GM21526 (cell line): ENCODE measurements at regions not wholly inside any gene's neighbourhood (a gene's known extent, or its start where the extent isn't known, plus 50 kb on each side); places are given as distances from the start of the nearest gene placed in this dataset.
"Not testable (repeated sequence)": the region's sequence is repeated elsewhere in the genome, so short reads cannot be mapped to it uniquely, and the experiment has no call there.

ENCODE experiments used
- ATAC-seq: cut with Tn5 transposase; IDR thresholded peaks from one replicate; pipeline ENCODE4 v1.9.1; 2021; ENCODE audit warnings: moderate library complexity; ENCODE audit not compliant: unreplicated experiment, low FRiP score

DNA sequence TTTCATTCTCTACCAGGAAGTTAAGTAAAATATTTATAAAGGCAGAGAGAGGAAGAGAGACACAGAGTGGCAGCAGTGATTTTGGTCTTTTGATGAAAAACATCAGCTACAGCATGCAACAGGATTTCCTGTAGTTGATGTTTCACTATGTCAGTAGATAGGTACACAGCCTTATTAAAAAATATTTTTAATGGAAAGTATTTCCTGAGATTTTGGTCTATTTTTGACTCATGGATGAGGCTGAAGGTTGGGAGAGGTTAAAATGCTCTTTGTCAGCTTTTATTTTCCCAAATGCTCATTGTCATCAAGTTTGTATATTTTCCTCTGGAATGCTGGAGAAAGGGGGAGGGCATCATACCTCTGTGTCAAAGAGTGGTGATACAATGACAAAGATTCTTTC lies 1112.5 kb downstream of the CBLN2 start:
- ATAC-seq, result no peak

DNA sequence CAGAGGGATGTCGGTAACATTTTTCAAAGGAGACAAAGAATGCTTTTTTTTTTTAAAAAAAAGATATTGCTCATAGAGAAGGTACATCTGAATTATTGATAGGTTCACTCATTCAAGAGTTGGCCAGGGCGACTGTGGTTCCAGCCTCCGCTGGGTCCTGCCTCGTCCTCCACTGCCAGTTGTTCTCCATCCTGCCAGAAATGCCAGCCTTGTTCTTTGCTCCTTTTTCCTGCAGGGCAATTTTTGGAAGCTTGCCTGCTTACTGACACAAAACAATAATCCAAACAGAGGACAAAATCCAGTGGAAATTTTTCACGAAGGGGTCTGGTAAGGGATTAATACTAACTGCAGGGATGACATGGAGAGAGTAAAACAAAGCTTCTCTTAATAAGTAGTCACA lies 1113.0 kb downstream of the CBLN2 start:
- no peak for ATAC-seq

DNA sequence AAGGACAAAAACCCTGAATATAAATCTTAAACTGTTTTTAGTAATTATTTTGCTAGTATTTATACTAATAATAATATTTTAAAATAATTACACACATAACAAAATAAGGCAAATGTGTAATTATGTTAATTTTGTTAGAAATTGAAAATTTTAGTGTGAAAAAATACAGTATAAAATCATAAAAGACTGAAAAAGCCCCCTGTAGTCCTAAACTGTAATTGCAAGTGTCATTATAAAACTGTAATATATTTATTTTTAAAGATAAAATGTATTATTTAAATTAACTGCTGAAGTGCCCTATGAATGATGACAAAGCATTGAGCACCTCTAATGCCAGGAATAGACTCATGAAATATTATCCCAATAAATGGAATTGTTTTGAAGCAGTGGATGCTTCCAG lies 1117.7 kb downstream of the CBLN2 start:
- no peak for ATAC-seq

DNA sequence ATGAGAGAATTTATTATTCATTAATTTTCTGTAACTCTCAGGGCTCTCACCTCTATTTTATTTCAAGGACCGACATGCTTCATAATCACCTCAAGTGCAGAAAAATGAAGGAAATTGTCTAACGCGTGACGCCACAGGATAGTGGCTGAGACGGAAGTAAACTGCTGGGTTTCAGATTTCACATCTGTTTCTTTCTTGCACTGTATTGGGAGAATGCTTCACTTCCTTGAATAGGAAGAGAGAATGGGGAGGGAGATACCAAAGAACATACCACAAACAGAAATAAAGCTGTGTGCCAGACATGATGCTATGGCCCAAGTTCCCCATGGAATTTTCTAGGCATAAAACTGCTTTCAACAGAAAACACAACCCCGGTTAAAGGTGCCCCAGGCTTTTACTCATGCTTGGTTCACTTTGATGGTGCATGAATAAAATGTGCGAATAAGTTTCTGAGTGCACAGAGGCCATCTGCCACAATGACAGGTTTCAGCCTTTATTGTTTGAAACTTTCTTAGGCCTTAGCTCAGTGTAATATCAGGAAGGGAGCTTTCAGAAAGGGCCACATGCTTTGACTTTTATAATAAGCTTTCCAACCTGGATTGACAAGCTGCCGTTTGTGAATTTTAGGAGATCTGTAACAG lies 1116.4 kb downstream of the SOCS6 start:
- ATAC-seq, result no peak

DNA sequence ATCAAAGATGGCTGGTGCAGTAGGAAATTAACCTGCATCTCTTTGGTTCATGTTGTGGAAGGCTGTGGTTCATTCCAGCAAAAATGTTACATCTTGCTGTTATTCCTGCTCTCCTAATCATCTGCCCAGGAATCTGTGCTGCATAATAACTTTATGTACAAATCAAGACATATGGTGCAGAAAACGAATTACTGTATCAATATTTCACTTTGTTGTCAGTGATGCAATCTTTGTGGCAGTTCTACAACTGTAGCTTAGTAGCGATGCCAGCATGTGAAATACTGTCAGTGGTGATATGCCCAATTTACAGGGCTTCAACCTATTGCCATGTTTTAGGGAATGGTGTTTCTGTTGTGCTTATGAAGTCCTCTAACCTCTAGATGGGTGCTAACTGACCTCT lies 1114.7 kb downstream of the SOCS6 start:
- no peak for ATAC-seq

DNA sequence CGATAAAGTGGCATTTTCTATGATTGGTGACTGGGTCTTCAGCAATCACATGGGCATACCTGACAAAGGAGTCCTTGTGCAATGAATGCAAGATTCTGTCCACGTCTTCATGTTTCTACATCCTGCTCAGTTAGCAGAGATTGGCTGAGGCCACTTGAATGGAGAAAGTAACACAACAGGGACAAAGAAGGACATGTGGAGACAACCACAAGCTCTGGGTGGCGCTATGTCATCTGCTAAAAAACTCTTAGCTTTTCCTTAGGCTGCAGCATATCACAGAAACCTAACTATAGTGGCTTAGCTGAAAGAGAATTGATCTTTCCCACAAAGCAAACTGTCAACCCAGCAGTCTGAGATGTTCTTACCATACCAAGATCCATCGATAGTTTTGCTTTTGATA lies 1109.7 kb downstream of the SOCS6 start:
- no peak for ATAC-seq

DNA sequence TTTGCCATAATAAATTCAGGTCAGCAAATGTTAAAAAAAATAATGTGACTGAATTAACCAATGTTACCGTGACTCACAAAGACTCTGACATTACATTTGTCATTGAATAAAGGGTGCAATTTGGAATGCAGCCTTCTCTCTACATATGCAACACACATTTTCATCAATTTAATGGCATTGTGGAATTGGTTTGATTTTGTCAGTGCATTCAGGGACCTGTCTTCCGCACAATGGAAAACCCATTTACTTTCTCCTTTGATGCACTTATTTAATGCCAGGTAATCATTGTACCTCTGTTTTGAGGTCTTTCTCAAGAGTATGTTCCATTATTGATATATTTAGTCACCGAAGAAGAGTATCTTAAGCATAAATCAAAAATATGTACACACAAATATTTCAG lies 1099.3 kb downstream of the SOCS6 start:
- no peak for ATAC-seq

DNA sequence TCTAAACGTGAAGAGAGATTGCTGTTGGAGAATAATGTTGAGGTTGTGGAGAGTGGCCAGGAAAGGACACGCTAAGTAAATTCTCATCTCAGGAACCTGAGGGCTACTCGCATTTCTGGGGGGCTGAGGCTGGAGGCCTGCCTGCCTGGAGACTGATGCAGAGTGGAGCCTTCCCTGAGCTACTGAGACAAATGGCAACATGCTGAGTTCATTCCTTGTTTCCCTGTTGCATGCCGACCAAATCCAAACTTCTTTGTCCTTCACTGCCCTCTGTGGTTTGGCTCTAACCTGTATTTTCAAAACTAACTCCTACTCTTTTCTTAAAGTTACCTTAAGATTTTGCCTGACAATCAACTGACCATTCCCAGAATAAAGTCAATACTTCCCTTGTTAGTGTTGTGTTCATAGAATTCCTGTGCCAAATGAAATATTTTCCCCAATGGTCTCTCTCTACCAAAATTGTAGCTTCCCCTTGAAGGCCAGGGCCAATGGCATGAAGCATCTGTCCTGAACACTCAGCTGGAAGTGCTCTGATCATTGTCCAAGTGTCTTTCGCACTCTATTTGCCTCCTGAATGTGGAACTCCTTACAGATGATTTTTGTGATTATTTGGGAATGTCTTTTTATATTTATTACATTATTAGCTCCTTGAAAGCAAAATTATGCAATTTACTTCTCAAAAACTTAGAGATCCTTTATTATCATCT lies 1085.6 kb downstream of the SOCS6 start:
- ATAC-seq, result no peak

DNA sequence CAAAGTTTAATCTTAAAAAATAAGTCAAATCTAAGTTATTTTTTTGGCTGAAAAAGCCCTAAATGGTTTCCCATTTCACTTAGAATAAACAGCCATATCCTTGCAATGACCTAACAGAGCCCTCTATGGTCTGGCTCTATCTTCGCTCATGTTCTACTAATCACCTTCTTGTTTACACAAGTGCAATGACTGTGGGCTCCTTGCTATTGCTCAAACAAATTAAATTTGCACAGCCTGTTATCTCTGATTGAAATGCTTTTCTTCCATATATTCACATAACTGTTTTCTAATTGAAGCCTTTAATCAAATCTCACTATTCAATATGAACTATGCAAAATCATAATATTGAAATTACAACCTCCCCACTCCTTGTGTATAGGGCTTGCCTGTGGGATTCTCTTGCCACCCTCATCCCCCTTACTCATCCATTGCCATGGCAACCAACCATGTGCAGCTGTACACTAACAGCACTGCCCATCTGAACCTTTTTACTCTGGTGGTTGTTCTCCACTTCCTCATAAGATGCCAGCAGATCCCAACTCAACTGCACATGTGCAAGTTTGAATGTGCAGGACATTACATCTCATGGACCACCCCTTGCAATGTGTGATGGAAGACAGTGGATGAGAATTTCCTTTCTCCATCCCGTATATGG lies 1083.2 kb downstream of the SOCS6 start:
- ATAC-seq, result no peak

DNA sequence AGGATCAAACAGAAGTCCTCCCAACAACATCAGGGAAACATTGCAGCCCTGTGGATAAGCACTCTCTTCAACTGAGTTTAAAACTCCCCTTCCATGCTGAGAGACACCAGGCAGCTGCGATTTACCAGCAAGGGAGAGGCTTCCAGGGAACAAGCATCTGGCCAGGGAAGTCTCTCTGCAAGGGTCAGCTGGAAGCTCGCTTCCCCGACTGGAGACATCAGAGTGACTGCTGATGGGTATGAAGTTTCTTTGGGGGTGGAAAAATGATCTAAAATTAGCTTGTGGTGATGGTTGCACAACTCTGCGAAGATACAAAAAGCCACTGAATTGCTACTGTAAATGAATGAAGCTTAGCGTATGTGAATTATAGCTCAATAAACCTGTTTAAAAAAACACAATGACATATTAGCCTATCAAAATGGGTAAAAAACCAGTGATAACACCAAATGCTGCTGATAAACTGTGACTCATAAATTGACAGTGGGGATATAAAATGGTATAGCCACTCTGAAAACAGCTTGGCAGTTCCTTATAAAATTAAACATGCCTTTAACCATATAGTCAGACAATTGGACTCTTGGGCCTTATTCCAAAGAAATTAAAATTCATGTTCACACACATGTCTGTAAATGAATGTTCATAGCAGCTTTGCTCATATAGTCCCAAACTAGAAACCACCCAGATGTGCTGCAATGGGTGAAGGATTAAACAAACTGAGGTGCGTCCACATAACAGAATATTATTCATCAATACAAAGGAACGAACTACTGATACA lies 1082.0 kb downstream of the SOCS6 start:
- no peak for ATAC-seq

DNA sequence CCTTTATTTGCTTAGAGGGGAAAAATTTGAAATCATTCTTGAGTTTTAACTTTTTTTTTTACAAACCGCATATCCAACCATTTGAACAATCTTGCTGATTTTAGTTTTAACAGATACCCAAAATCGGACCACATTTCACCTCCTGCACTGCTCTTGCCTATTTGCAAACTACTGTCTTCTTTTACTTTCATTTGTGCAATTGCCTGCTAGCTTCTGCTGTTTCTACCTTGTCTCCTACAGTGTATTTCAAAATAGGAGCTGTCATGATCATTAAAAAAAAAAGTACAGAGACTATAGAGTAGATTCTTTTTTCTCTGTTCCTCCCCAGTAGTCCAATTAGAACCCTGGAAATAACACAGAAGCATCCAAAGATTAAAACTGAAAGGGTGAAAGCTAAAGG lies 1081.2 kb downstream of the SOCS6 start:
- no peak for ATAC-seq

DNA sequence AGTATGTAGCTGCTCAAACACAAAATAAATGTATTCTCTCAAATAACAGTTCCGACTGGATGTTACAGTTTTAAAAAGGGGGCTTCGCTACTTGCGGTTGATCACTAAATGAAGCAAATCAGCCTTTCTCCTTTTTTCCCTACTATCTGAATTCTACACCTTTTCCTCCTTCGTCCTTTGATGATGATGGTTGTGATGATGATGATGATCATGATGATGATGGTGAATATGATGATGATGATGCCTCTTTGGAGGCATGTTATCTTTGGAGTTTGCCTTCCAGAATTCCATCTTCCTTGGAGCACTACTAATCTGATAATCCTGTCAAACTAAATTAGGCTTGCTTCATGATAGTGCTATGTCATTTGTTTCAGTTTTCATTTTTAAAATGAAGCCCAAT lies 1073.3 kb downstream of the SOCS6 start:
- no peak for ATAC-seq

DNA sequence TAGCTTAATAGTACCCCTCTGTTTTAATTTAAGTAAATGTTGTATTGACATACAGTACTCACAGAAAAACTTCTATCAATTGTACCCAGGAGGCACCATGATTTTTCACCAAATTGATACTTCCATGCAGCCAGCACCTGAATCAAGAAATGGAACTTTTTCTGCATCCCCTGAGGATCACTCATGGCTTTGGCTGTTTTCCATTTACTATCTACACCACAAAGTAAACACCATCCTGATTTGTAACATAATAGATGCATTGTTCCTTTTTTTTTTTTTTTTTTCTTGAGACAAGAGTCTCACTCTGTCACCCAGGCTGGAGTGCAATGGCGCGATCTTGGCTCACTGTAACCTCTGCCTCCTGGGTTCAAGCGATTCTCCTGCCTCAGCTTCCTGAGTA lies 1066.8 kb downstream of the SOCS6 start:
- ATAC-seq, result not testable (repeated sequence)

DNA sequence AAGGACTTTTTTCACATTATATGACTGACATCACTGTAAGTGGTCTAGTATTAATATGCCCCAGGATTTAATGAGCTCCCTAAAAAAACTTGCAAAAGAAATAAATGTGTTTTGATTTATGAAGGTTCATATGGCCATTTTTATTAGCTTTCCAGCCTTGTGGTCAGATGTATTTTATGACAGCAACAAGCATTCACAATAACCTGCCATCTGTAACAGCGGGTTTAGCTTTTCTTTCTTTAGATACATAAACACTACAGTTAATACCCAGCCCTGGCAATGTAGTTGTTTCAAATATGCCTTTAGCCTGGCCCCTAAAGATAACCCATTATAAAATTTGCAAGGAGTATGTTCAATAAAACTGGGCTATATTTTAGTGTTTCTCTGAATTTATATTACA lies 1063.8 kb downstream of the SOCS6 start:
- no peak for ATAC-seq

DNA sequence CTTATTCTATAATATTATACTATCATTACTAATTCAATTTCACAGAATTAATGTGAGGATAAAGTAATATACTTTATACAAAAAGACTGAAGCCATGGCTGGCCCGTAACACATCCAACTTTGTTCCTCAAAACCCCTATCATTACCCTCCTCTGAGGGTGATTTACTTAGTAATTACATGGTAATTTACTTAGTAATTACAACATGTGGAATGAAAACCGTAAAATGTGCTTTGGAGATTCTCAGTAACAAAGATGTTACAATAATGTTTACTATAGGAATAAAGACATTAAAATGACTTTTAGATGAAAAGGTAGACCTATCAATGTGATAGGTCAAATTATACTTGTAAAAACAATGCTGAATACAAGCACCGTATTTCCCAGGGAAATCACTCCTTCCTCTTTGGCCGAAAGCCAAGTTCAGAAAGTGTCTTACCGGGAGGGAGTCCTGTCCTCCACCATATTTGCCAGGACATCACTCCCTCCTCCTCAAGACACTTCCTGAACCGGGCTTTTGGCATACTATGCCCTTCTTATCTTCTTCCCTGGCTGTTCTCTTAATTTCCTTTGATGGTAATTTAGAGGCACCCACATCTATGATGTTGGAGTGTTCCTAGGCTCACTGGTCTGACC lies 1047.8 kb downstream of the SOCS6 start:
- ATAC-seq, result no peak

DNA sequence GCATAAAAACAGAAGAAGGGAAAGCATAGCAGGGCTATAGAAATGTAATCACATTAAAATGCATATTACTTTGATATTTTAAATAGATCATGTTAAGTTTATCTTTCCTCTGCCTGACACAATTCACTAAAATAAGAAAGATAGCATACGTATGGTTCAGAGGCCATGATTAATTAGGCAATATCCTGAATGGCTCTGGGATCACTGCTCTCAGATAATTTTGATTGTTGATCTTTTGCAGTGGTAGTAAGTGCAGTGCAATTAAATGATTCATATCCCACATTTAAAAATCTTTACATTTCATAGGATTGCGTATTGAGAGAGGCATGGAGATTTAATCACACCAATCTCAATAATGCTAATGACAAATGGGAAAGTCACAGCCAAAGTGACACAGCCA lies 1040.7 kb downstream of the SOCS6 start:
- ATAC-seq, result no peak

DNA sequence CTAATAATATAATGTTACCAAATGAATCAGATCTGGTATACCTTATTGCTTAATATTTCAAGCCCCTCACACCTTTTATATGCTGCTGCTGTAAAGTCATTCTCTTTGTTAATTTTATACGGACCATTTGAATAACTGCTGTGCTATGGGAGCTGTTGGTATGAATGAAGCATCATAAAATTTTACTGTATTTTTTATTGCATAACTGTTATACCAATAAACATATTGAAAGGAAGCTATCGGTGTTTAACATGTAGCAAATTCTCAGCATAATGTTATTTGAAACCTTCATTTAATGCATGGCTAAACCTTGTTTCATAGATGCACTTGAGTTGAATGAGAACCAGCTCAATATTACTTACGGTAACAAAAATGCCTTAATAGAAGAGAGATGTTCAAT lies 1040.3 kb downstream of the SOCS6 start:
- no peak for ATAC-seq

DNA sequence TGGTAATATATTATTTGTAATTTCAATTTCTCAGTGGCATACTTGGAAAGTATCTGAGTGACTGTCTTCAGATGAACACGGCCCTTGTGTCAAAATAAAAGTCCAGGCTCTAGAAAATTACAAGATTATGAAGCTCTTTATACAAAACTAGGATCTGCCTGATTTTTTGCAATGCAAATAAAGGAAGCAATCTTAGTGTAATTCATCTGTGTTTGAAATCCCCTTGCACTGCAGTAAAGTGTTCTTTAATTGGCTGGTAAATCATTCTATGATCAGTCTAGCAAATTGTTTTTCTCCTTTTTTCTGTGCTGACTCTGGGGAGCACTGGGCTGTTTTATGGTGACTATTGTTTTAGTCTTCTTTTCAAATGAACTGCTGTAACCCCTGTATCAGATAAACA lies 1039.0 kb downstream of the SOCS6 start:
- no peak for ATAC-seq

DNA sequence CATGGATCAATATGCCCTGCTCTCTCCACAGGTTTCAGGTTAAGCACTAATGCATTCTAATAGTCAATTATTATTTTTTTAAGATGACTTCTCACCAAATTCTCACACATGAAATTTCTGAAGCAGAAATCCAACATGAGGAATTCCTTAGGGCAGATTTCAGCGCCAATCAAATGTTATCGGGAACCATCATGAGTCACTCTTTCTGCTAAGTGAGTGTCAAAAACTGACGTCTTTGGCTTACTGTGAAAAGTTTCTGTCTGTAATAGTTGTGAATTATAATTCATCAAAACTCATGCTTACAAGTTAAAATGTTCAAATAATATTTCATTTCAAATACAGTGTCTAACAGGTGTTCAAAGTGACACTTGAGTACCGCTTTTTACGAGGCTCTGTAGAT lies 1038.6 kb downstream of the SOCS6 start:
- ATAC-seq, result no peak

DNA sequence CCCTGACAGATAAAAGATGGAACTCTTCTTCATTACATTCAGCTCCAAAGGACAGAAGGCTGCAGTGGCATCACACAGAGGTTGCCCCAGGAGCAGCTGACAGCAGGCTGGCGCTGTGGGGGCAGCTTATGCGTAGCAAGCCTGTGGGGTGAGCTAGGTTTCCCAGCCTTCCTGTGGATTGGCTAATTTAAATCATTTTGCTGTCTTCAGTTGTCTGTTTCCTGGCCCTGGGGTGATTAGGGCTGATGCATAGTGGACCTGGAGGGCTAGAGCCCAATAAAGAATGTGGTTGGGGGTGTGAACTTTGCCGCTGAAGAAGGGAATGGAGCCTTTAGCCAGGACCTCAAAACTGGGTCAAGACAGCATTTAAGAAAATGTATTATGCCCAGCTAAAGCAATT lies 1038.0 kb downstream of the SOCS6 start:
- ATAC-seq, result no peak

DNA sequence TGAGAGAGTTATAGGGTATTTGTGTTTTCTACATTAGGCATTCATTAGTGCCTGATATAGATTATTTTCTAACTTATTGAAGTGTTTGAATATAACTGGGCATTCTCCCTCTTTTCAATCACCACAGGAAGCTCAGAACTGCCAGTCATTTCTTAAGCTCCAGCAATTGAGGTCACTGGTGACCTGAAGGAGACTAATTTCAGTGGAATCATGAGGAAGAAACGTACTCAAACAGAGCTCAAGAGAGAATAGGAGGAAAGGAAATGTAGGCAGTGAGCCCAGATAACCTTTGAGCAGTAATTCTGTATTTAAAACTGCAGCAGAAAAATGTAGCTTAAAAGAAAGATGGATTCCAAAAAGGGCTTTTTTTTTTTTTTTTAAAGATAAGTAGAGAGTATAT lies 1035.5 kb downstream of the SOCS6 start:
- ATAC-seq, result no peak
